ENCODE measurements at regions not wholly inside any gene's neighbourhood (a gene's known extent, or its start where the extent isn't known, plus 50 kb on each side); places are given as distances from the start of the nearest gene placed in this dataset.

DNA sequence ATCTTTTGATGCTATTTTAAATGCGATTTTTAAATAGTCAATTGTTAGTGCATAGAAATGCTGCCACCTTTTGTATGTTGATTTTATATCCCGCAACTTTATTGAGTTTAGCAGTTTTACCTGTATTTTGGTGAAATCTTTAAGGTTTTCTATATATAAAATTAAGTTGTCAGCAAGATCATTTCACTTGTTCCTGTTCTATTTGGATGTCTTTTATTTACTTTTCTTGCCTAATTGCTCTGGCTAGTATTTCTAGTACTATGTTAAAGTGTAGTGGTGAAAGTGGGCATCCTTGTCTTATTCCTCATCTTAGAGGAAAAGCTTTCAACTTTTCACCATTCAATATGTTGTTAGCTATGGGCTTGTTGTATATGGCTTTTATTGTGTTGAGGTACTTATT, 813.3 kb upstream of the CELF2 start:
- DNase-seq (ENCODE audit: low read depth in 2 of 2), result no peak

DNA sequence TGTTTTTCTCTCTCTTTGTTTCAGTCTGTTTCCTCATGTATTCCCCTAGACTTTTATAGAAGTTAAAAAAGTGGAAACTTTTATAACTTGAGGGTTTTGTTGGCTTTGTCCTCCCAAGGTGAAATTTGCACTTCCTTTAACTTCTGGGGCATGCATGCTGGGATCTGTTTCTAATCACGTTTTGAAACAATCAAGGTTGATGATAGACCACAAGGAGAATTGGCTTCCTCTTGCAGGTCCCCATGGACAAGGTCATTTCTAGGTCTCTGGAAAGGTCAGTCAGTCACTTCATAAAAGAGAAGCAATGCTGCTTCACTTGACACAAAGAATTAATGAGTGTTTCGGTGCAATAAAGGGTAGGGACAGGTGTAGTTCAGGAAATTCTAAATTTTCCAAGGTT, 811.8 kb upstream of the CELF2 start:
- DNase-seq (ENCODE audit: low read depth in 2 of 2), result no peak

DNA sequence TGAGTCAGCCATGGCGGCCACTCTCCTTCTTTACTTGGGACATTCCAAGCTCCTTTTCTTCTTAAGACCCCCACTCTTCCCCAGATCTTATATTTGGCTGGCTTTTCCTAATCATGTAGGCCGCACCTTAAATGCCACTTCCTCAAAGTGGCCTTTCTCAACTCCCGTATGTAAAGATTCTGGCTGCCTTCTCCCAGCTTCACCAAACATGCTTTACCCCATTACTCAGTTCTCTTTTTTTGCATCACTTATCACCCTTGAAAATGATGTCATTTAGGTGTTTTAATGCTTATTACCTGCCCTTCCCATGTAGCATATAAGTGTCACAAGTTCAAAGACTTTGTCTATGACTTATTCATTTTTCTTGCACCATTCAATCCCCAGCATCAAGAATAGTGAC, 810.1 kb upstream of the CELF2 start:
- no peak for DNase-seq (ENCODE audit: low read depth in 2 of 2)

DNA sequence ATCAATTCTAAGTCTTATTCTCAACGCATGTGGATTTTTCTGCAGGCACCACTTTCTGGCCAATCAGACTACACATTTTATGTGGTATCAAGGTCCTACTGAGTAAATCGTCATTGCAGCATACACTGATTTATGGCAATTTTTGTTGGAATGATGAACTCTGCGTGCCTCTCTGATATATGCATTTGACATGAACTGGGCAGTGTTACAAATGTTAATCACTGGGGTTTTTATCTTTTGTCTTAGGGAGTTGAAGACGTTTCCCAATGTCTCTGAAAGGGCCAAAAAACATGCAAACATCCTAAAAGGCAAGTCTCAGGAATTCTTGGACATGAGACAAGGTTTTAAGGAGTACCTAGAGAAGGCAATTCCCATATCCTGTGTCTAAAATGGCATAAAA, 809.5 kb upstream of the CELF2 start:
- no peak for DNase-seq (ENCODE audit: low read depth in 2 of 2)

DNA sequence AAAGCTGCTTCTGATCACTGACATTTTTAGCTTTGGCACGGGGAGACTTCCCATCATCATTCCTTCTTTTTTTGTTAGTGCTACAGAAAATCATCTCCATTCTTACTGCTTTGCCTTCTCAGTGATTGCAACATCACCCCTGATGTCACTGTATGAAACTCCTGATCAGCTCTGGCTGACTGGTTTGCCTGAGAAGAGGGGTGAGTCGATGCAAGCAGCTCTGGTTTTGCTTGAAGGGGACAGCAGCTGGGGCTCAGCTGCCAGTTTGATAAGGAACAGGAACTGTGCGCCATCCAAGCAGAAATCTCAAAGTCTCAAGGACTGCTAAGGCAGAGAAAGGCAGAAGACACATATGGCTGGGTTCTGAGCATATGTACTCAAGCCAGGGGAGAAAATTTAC, 808.5 kb upstream of the CELF2 start:
- DNase-seq (ENCODE audit: low read depth in 2 of 2), result no peak

DNA sequence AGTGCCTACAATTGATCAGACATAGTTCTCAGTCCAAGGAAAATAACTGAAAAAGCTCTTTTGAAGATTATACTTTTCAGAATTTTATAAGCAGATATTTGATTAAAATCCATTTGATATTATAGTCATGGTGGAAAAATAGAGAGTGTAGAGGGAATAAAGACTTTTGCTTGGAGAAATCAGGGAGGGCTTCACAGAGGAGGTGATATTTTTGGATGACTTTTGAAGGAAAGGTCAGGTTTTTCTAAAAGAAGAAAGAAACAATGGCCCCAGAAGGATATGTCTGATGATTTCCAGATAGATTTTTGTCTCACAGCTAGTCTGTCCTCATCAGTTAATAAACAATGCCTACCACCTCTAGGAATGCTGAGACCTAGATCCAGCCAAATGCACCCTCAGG, 806.3 kb upstream of the CELF2 start:
- DNase-seq (ENCODE audit: low read depth in 2 of 2), result no peak

DNA sequence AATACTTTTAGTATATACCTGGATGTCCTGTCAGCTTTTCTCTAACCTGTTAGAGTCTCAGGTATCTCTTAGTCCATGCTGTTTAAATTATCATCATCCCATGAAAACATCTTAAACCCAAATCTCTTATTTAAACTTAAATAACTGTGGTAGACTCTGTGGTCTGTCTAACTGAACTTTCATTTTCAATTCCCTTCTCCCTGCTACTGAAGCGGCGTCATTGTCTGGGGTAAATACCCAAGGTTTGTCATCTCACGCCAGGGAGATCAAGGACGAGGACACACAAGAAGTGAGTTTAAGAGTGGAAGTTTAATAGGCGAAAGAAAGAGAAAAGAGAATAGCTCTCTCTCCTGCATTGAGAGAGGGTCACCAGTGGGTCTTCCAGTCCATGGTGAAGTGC, 804.4 kb upstream of the CELF2 start:
- DNase-seq (ENCODE audit: low read depth in 2 of 2), result no peak

DNA sequence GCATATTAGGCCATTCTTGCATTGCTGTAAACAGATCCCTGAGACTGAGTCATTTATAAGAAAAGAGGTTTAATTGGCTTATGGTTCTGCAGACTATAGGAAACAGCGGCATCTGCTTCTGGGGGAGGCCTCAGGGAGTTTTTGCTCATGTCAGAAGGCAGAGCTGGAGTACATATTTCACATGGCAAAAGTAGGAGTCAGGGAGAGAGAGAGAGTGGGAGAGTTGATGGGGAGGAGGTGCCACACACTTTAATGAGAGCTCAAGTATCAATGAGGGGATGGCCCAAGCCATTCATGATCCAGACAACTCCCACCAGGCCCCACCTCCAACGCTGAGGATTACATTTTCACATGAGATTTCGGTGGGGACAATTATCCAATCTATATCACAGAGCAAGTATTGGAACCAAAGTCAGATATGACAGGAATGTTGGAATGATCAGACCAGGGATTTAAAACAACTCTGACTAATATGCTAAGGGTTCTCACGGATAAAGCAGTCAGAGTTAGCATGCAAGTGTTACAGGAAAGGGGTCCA, 795.3 kb upstream of the CELF2 start:
- DNase-seq (ENCODE audit: low read depth in 2 of 2), result no peak

DNA sequence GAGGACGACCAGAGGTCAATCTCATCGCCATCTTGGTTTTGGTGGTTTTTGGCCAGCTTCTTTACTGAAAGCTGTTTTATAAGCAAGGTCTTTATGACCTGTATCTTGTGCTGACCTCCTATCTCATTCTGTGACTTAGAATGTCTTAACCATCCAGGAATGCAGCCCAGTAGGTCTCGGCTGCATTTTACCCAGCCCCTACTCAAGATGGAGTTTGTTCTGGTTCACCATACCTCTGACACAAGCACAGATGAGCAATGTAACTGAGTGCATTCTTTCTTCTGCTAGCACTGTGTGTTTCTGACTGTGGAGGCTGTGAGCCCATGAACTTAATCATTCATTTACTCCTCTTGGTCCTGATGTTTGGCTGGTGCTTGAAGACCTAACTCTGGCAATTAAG, 794.5 kb upstream of the CELF2 start:
- DNase-seq (ENCODE audit: low read depth in 2 of 2), result no peak

DNA sequence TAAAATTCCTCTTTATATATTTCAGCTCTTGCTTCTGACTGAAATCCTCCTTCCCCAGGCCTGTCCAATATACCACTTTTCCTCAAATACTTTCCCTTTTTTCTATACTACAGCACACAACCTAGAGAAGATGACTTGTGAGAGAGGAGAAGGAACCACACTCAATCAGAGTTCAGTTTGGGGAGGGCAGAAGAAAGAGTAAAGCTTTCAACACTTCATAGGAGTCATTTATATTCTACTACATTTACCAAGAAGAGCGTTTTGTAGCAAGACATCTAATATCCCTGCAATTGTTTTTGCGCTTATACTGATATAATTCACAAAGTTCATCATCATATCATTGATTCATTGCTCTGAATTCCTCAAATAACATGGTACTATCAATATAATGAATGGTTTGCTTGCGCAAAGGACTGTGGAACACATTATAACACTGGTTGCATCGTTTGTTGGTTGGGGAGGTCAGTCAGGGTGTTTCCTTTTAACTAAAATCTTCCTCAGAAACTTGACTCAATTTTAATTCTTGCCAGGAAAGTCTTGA, 792.5 kb upstream of the CELF2 start:
- DNase-seq (ENCODE audit: low read depth in 2 of 2), result no peak

DNA sequence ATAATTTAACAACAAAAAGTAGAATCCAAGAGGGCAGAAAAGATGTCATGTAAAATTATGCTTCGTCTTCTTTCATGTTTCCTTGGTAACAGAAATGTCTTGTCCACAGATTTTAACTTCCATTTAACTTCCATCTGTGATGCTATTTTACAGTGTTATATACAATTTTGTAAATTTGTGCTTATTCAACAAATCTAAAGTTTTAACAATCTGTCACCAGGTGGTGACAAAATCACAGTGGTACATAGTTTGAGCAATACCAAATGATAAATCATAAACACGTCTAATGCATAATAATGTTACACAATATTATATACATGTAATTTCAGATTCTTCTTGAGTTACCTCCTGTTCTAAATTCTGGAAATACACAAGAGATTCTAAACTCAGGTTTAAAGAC, 784.4 kb upstream of the CELF2 start:
- DNase-seq (ENCODE audit: low read depth in 2 of 2), result no peak

DNA sequence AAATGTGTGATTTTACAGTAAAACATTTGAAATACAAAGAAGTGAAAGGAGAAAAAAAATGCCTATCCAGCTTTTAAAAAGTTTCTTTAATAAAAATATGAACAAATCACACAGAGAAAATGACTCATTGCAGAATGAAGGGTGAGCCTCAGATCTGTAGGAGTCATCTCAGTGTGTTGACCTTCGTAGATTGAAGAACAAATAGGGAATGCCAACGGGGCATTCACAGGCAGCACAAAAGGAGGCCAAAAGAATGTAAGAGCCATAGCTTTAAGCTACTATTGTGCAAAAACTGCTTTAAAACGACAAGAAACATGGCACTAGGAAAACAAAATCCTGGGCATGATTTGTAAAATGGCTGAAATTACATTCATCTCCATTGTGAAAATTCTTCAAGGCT, 782.7 kb upstream of the CELF2 start:
- no peak for DNase-seq (ENCODE audit: low read depth in 2 of 2)

DNA sequence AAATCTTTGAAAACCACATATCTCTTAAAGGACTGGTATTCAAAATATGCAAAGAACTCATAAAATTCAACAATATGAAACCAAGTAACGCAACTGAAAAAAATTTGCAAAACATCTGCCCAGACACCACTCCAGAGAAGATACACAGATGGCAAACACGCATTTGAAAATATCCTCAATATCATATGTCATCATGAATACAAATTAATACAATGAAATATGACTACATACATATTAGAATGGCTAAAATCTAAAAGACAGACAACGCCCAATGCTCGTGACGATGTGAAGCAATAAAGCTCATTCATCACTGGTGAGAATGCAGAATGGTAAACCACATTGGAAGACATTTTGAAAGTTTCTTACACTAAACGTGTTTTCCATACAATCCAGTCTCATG, 770.1 kb upstream of the CELF2 start:
- DNase-seq (ENCODE audit: low read depth in 2 of 2), result no peak

DNA sequence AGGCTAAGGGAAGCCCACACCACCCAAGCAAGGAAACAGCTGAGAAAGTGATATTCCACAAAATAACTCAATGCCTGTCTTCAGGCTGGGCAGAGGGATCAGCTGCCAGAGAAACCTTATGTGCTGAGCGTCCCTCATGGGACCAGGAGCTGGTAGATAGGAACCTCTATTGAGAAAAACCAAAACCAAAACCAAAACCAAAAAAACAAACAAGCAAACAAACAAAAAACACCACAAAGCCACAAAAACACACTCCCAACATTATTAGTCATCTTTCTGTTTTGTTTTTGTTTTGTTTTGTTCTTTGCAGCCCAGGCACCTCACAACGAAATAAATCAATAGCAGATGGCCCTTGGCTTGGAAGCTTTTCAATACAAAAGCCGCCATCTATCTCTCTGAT, 760.8 kb upstream of the CELF2 start:
- DNase-seq (ENCODE audit: low read depth in 2 of 2), result no peak

DNA sequence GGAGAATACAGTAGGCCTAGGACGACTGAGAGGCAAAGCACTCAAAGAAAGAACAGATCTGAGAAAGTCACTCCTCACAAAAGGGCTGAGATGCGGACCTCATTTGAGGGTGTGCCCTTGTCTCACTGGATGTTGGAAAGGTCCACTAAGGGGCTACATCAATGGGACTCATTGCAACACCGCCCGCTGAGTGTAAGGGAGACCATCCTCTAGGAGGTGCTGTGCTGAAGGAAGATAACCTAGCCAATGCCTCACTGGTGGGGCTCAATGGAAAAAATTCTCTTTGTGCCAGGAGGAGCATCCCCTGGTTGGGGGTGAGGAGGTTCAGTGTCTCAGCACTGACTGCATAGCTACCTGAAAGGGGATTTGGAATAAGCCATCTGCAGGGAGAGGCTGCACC, 758.7 kb upstream of the CELF2 start:
- DNase-seq (ENCODE audit: low read depth in 2 of 2), result no peak

DNA sequence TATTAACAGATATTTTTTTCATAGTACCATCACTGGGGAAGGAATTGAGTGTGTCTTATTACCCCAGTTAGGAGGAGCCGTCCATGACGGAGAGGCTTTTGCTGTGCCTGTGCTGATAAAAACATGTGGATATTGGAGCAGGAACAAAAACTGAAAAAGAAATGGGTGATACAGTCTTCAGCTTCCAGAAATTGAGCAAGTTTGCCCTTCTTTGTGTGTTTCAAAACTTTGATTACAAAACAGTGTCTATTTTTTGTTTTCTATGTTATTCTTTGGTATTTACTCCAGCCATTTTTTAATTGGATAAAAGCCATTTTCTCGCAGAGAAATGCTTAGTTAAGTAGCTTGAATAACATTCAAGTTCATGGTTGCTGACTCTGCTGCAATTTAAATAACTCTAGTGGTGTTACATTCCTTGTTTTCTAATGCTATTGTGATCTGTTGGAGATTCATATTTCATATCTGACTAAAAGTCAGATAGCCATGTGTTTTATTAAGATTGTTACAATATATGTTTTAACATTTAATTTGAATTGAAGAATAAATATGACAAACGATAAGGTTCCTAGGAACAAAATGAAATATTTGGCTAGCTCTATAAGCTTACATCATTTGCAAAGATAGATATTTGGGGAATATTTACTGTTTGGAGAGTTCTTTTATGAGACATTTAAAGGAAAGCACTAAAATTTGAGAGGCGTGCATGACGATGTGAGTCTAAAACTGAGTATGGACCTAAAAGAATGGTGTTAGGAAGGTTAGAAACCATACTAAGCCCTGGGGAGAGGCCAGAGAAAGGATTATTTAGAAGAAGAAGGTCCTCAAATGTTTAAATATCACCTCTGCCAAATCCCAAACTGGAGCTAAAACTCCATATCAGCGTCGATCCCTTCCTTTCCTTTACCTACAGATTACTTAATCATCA, 747.3 kb upstream of the CELF2 start:
- DNase-seq (ENCODE audit: low read depth in 2 of 2), result no peak

DNA sequence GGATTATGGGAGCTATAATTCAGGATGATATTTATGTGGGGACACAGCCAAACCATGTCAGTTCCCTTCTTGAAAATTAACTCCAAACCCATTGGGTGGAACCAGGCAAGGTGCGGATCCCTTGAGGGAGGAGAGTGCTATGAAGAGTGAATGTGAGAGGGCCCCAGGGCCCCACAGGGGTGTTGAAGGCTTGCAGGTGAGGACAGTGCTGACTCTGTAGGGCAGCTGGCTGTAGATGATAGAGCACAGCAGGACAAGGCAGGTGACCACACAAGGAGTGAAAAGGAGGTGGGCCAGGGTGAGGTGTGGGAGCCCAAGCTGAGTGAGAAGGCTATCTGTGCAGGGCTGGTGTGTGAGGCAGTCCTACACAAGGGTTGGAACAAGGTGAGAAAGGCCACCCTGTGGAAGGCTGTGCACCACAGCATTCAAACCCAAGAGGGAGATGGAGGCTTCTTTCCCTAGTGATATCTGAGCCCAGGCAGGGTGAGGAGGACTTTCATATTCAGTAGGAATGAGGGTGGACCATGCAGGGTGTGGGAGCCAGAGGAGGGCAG, 746.0 kb upstream of the CELF2 start:
- no peak for DNase-seq (ENCODE audit: low read depth in 2 of 2)

DNA sequence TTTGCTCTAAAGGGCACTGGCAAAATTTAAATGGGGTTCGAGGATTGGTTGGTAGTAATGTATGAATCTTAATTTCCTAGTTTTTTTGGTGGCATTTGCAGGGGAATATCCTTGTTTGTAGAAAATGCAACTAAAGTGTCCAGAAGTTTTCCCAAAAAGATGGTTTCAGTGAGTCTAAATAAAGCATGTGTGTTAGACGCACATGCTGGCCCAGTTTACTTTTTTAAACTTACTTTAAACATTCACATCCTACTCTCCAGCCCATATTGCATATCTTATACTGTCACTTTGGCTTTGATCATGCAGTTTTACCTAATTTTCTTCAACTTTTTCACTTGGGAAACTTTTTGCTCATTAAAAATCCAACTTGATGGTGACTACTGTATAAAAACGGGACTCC, 744.0 kb upstream of the CELF2 start:
- no peak for DNase-seq (ENCODE audit: low read depth in 2 of 2)

DNA sequence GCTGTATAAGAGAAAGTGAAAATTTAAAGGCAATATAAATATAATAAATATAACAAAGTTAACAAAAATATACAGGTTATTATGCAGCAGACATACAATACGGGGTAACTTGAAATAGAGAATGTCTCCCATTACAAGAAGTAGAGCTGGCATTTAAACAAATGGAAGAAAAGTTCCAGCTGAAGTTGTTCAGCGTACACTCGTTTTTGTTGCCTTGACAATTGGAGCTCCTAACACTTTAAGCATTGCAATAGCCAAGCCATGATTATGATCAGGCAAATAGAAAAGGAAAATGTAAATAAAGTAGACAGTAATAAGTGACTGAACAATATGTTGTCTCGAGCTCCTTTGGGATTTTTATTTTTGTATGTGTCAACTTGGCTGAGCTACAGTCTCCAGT, 737.8 kb upstream of the CELF2 start:
- no peak for DNase-seq (ENCODE audit: low read depth in 2 of 2)

DNA sequence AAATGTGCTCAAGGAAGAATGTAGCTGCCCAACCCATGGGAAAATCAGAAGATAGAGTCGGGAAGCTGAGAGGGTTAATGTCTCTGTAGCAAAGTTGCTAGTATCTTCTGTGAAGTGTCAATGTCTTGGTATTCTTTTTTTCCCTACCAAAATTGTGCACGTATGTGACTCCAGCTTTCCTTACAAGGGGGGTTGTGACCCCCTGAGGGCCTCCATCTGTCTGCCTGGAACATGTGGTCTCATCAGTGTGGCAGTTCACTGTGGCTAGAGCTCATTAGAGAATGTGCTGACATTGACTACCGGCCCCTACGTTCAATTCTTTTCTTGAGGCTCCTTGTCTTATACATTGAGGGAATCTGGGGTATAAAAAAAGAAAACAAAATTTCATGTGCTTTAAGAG, 725.2 kb upstream of the CELF2 start:
- no peak for DNase-seq (ENCODE audit: low read depth in 2 of 2)

DNA sequence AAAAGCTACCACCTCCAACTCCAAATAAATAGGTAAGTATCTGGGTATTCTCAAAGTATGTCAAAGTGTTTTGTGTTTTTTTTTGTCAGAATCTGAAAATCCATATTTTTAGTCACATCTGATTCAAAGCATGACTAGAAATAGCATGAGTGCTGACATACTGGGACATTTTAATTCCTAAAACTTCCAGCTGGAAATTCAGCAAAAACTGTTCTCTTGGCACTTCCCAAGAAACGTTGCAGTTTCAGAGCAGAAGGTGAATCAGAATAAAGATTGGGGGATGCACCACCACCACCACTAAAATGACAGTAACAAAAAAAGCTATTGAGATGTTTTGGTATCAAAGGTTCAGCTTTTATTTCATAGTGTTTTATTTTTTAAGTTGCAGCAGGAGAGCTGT, 724.6 kb upstream of the CELF2 start:
- no peak for DNase-seq (ENCODE audit: low read depth in 2 of 2)

DNA sequence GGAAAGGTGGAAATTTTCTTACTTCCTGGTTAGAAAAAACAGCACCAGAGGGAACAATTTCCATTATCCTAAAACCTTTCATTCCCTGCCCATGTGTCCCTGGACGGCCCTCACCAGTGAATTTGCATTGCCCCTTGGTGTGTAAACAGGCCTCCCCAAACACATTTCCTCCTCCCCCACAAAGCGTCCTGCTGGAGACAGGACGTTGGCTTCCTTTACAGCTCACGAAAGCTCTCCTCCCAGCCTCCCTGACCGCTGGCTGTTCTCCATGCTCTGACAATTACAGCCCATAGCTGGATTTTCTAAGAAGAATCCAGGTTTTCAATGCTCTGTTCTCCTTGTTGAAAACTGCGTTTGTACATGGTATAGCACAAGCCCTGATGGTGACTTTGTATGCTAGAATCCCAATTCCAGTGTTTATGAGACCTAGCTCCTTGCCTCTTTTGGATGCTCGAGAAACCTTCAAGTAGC, 724.2 kb upstream of the CELF2 start:
- no peak for DNase-seq (ENCODE audit: low read depth in 2 of 2)
